ENCODE measurements at regions not wholly inside any gene's neighbourhood (a gene's known extent, or its start where the extent isn't known, plus 50 kb on each side); places are given as distances from the start of the nearest gene placed in this dataset.

- no peak for DNase-seq (ENCODE audit: low read depth, low spot score)
- H3K27ac ChIP-seq, result no peak overlapping the region
- no peaks in the 10 kb centered on the region for H3K36me3 ChIP-seq (ENCODE audit: insufficient read depth, low read length)
- TF ChIP-seq FOXP2 (optimal IDR thresholded peaks at IDR 0.05; ENCODE audit: control extremely low read depth, extremely low read length, insufficient read depth), result no peak
- no peak for TF ChIP-seq POLR2AphosphoS5 (IDR thresholded peaks at IDR 0.05; ENCODE audit: borderline replicate concordance, low read depth, low read length)
- no peak for TF ChIP-seq EZH2 (IDR thresholded peaks at IDR 0.05)
- no peaks in the 10 kb centered on the region for H3K9me3 ChIP-seq (ENCODE audit: low read depth, low read length)
- no peak overlapping the region for H3K4me3 ChIP-seq
- no peak overlapping the region for H3K9ac ChIP-seq (ENCODE audit: insufficient read length)
Observed at GRCh38 chrX:79300856-79301255, 66.3 kb downstream of the ITM2A start.

DNA sequence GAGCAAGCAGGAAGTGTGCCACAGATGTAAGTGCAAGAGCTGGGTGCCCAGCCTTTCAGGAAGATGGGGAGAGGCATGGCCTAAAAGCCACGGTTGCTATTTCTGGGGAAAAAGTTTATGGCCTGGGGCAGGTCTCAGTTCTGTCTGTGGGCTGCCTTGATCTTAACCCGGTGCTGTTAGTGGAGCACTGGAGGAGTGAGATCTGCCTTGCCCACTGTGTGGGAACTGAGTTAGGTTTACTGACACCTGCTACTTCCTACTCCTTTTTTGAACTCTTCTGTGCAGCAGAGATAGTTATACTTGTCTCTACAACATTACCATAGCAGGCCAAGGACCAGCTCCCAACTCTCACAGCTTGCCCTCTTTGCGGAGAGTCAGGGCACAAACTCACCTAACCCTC, 76.5 kb downstream of the ITM2A start:
- H3K4me3 ChIP-seq, result no peak overlapping the region

DNA sequence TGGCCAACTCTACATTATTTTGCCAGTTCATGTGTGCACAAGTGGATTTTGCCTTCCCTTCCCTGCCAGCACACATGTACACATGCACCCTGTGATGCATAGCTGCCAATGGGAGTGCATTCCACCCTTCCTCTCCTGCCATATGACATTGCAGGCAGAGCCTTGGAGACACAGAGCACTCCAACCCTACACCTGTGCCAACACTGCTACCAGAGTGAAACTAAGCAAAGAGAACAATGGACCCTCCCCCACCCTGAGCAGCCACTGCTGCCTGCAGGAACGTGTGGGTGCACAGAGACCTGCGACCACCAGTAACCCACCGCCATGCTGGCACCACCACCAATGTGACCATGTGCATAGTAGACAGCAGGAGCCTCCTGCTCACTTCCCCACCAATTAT, 78.4 kb downstream of the ITM2A start:
- no peaks in the 10 kb centered on the region for H3K9me3 ChIP-seq (ENCODE audit: low read depth, low read length)
- no peak overlapping the region for H3K9ac ChIP-seq (ENCODE audit: insufficient read length)
- no peak overlapping the region for H3K4me3 ChIP-seq
- DNase-seq (ENCODE audit: low read depth, low spot score), result no peak
- H3K27ac ChIP-seq, result no peak overlapping the region
- TF ChIP-seq EZH2 (IDR thresholded peaks at IDR 0.05) (no peak), FOXP2 (optimal IDR thresholded peaks at IDR 0.05; ENCODE audit: control extremely low read depth, extremely low read length, insufficient read depth) (no peak), POLR2AphosphoS5 (IDR thresholded peaks at IDR 0.05; ENCODE audit: borderline replicate concordance, low read depth, low read length) (no peak)
- H3K36me3 ChIP-seq (ENCODE audit: insufficient read depth, low read length), result no peaks in the 10 kb centered on the region

More for the DNA sequence above, 76.5 kb downstream of the ITM2A start:
- H3K27ac ChIP-seq, result no peak overlapping the region
- DNase-seq (ENCODE audit: low read depth, low spot score), result no peak
- H3K9ac ChIP-seq (ENCODE audit: insufficient read length), result no peak overlapping the region
- H3K9me3 ChIP-seq (ENCODE audit: low read depth, low read length), result no peaks in the 10 kb centered on the region
- H3K36me3 ChIP-seq (ENCODE audit: insufficient read depth, low read length), result no peaks in the 10 kb centered on the region
- TF ChIP-seq POLR2AphosphoS5 (IDR thresholded peaks at IDR 0.05; ENCODE audit: borderline replicate concordance, low read depth, low read length) (no peak), FOXP2 (optimal IDR thresholded peaks at IDR 0.05; ENCODE audit: control extremely low read depth, extremely low read length, insufficient read depth) (no peak), EZH2 (IDR thresholded peaks at IDR 0.05) (no peak)

- H3K4me3 ChIP-seq, result no peak overlapping the region
- TF ChIP-seq EZH2 (IDR thresholded peaks at IDR 0.05) (no peak), POLR2AphosphoS5 (IDR thresholded peaks at IDR 0.05; ENCODE audit: borderline replicate concordance, low read depth, low read length) (no peak), FOXP2 (optimal IDR thresholded peaks at IDR 0.05; ENCODE audit: control extremely low read depth, extremely low read length, insufficient read depth) (no peak)
- no peaks in the 10 kb centered on the region for H3K36me3 ChIP-seq (ENCODE audit: insufficient read depth, low read length)
- no peak overlapping the region for H3K9ac ChIP-seq (ENCODE audit: insufficient read length)
- no peaks in the 10 kb centered on the region for H3K9me3 ChIP-seq (ENCODE audit: low read depth, low read length)
- H3K27ac ChIP-seq, result no peak overlapping the region
- no peak for DNase-seq (ENCODE audit: low read depth, low spot score)
Observed at GRCh38 chrX:79287724-79288123, 79.4 kb downstream of the ITM2A start.

GRCh38 chrX:79281775-79282174, 85.4 kb downstream of the ITM2A start:
- DNase-seq (ENCODE audit: low read depth, low spot score), result no peak
- H3K4me3 ChIP-seq, result no peak overlapping the region
- no peak overlapping the region for H3K27ac ChIP-seq
- TF ChIP-seq EZH2 (IDR thresholded peaks at IDR 0.05) (no peak), POLR2AphosphoS5 (IDR thresholded peaks at IDR 0.05; ENCODE audit: borderline replicate concordance, low read depth, low read length) (no peak), FOXP2 (optimal IDR thresholded peaks at IDR 0.05; ENCODE audit: control extremely low read depth, extremely low read length, insufficient read depth) (no peak)
- H3K9me3 ChIP-seq (ENCODE audit: low read depth, low read length), result no peaks in the 10 kb centered on the region
- H3K36me3 ChIP-seq (ENCODE audit: insufficient read depth, low read length), result no peaks in the 10 kb centered on the region
- H3K9ac ChIP-seq (ENCODE audit: insufficient read length), result no peak overlapping the region

DNA sequence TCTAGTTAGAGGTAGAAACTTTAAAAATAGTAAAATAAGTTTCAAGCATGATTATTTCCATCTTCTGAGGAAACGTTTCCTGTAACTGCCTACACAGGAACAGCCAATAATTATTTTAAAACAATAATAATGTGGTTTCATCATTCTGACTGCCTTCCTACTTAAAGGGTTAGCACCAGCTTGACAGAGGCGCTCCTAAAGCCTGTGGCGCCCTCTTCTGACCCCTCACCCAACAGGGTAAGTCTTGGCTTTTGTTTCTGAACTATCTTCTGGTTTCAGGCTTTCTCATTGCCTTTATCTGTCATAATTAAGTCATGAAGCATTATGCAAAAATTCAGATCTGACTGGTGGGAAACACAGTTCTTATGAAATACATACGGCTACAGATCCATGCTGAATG, 96.7 kb downstream of the ITM2A start:
- no peak overlapping the region; the same call in 1 of the 2 replicates for H3K4me3 ChIP-seq
- H3K36me3 ChIP-seq (ENCODE audit: insufficient read depth, low read length), result no peaks in the 10 kb centered on the region
- H3K9ac ChIP-seq (ENCODE audit: insufficient read length), result peak overlapping the region; percentile 72
- TF ChIP-seq FOXP2 (optimal IDR thresholded peaks at IDR 0.05; ENCODE audit: control extremely low read depth, extremely low read length, insufficient read depth) (no peak), POLR2AphosphoS5 (IDR thresholded peaks at IDR 0.05; ENCODE audit: borderline replicate concordance, low read depth, low read length) (no peak), EZH2 (IDR thresholded peaks at IDR 0.05) (no peak)
- H3K9me3 ChIP-seq (ENCODE audit: low read depth, low read length), result no peaks in the 10 kb centered on the region
- peak; percentile 80 for DNase-seq (ENCODE audit: low read depth, low spot score)
- peak overlapping the region; percentile 97 for H3K27ac ChIP-seq

- H3K36me3 ChIP-seq (ENCODE audit: insufficient read depth, low read length), result no peaks in the 10 kb centered on the region
- no peak overlapping the region for H3K4me3 ChIP-seq
- no peak for TF ChIP-seq EZH2 (IDR thresholded peaks at IDR 0.05)
- TF ChIP-seq FOXP2 (optimal IDR thresholded peaks at IDR 0.05; ENCODE audit: control extremely low read depth, extremely low read length, insufficient read depth), result no peak
- no peak for TF ChIP-seq POLR2AphosphoS5 (IDR thresholded peaks at IDR 0.05; ENCODE audit: borderline replicate concordance, low read depth, low read length)
- no peak for DNase-seq (ENCODE audit: low read depth, low spot score)
- H3K9ac ChIP-seq (ENCODE audit: insufficient read length), result peak overlapping the region; percentile 51
- H3K9me3 ChIP-seq (ENCODE audit: low read depth, low read length), result no peaks in the 10 kb centered on the region
- H3K27ac ChIP-seq, result peak overlapping the region; percentile 95
Observed at GRCh38 chrX:79268788-79269187, 98.3 kb downstream of the ITM2A start.

GRCh38 chrX:79266702-79267101, 100.4 kb downstream of the ITM2A start:
- no peak for TF ChIP-seq EZH2 (IDR thresholded peaks at IDR 0.05)
- Histone ChIP-seq H3K9me3 (ENCODE audit: low read depth, low read length) (no peaks in the 10 kb centered on the region), H3K9ac (ENCODE audit: insufficient read length) (no peak overlapping the region), H3K27ac (peak overlapping the region; percentile 95; the same call in 1 of the 2 replicates), H3K4me3 (no peak overlapping the region), H3K36me3 (ENCODE audit: insufficient read depth, low read length) (no peaks in the 10 kb centered on the region)
- no peak for DNase-seq (ENCODE audit: low read depth, low spot score)

GRCh38 chrX:79263550-79263949, 103.6 kb downstream of the ITM2A start:
- no peak overlapping the region for H3K9ac ChIP-seq (ENCODE audit: insufficient read length)
- H3K9me3 ChIP-seq (ENCODE audit: low read depth, low read length), result no peaks in the 10 kb centered on the region
- no peak for TF ChIP-seq EZH2 (IDR thresholded peaks at IDR 0.05)
- TF ChIP-seq FOXP2 (optimal IDR thresholded peaks at IDR 0.05; ENCODE audit: control extremely low read depth, extremely low read length, insufficient read depth), result no peak
- TF ChIP-seq POLR2AphosphoS5 (IDR thresholded peaks at IDR 0.05; ENCODE audit: borderline replicate concordance, low read depth, low read length), result no peak
- no peak overlapping the region for H3K4me3 ChIP-seq
- no peaks in the 10 kb centered on the region for H3K36me3 ChIP-seq (ENCODE audit: insufficient read depth, low read length)
- no peak overlapping the region for H3K27ac ChIP-seq
- no peak for DNase-seq (ENCODE audit: low read depth, low spot score)
